K562 (cell line): ENCODE measurements at regions not wholly inside any gene's neighbourhood (a gene's known extent, or its start where the extent isn't known, plus 50 kb on each side); places are given as distances from the start of the nearest gene placed in this dataset.

ENCODE experiments used
- ATAC-seq: fragments of 200-7000 bp; cut with Tn5 transposase; 3 replicates; pipeline ENCODE4 v1.9.1; 2020; ENCODE audit warnings: moderate library complexity
- BruUV-seq: library from RNA; stranded (reverse); fragments of 400-500 nt; replicated peaks from 2 replicates; lab custom pipeline; 2021; lab: Mats Ljungman, UMichigan
- CTCF ChIA-PET: fragments of 300-600 bp; formaldehyde crosslinking; extraction: SDS; loops from one replicate; lab custom pipeline; 2021; ENCODE audit warnings: low intra/inter-chr PET ratio; lab: Yijun Ruan, JAX
- POLR2A ChIA-PET: fragments of 300-600, 350-650 bp; sonication (Branson Sonifier 250); formaldehyde crosslinking; extraction: SDS; loops from one replicate; lab custom pipeline; 2021; ENCODE audit warnings: antibody characterized with exemption, inconsistent platforms; lab: Yijun Ruan, JAX
- DNase-seq, 4 experiments: peaks; one replicate each; pipeline versions ENCODE4 v3.0.0 to v3.0.0-alpha.2; 2011 to 2018; ENCODE audit warnings: low spot score in 3 of 4, mixed read lengths in 3 of 4; ENCODE audit errors: extremely low read depth in 1 of 4
- FAIRE-seq: peaks from 2 replicates; lab custom pipeline; 2011; peaks lifted over from hg19 to GRCh38; lab: Jason Lieb, UNC
- H2AFZ ChIP-seq: 2 replicates; pipeline ENCODE4 v1.6.0; 2011; ENCODE audit warnings: low read depth, low read length, control low read depth, inconsistent platforms
- H3K27ac ChIP-seq: fragments of 200-600 bp; 3 replicates; pipeline ENCODE4 v1.8.0; 2011; ENCODE audit warnings: low read depth, mild to moderate bottlenecking, control low read depth, inconsistent platforms, low read length, moderate library complexity, mixed read lengths; ENCODE audit errors: extremely low read depth
- H3K27me3 ChIP-seq, 2 experiments: fragments of 300-600 bp in 1 of 2; 2 replicates in 1 of 2; 3 replicates in 1 of 2; pipeline versions ENCODE4 v1.6.0 to v1.8.0; 2011; ENCODE audit warnings: inconsistent platforms in 2 of 2, low read length in 2 of 2, mild to moderate bottlenecking in 1 of 2, mixed read lengths in 1 of 2, moderate library complexity in 1 of 2; ENCODE audit not compliant: control insufficient read depth in 2 of 2, insufficient read depth in 2 of 2
- H3K36me3 ChIP-seq: fragments of 300-600 bp; 3 replicates; pipeline ENCODE4 v1.8.0; 2011; ENCODE audit warnings: mild to moderate bottlenecking, low read length, inconsistent platforms; ENCODE audit not compliant: control insufficient read depth, insufficient read depth
- H3K4me1 ChIP-seq, 2 experiments: fragments of 200-600 bp in 1 of 2; replicated peaks in 1 of 2; 2 replicates in 1 of 2; 3 replicates in 1 of 2; pipeline versions ENCODE4 v1.5.1 to v1.8.0; 2011; ENCODE audit warnings: inconsistent platforms in 2 of 2, low read length in 2 of 2, mild to moderate bottlenecking in 1 of 2, mixed read lengths in 1 of 2, moderate library complexity in 1 of 2; ENCODE audit not compliant: control insufficient read depth in 2 of 2, insufficient read depth in 2 of 2
- H3K4me2 ChIP-seq: 2 replicates; pipeline ENCODE4 v1.6.1; 2011; ENCODE audit warnings: low read length, control low read depth, inconsistent platforms, mixed read lengths; ENCODE audit not compliant: insufficient read depth
- H3K4me3 ChIP-seq: fragments of 200-600 bp; sonication (generic), shearing (Covaris generic); 2 replicates; pipeline ENCODE4 v1.5.1; 2016; ENCODE audit warnings: control low read depth, inconsistent platforms
- H3K79me2 ChIP-seq: fragments of 200-600 bp; 3 replicates; pipeline ENCODE4 v1.8.0; 2011; ENCODE audit warnings: low read length, inconsistent platforms; ENCODE audit not compliant: control insufficient read depth, insufficient read depth
- H3K9ac ChIP-seq, 2 experiments: 2 replicates each; pipeline versions ENCODE4 v1.6.0 to v1.6.1; 2011; ENCODE audit warnings: low read depth in 2 of 2, low read length in 2 of 2, control low read depth in 1 of 2, inconsistent platforms in 1 of 2, mild to moderate bottlenecking in 1 of 2, mixed read lengths in 1 of 2; ENCODE audit not compliant: insufficient read depth in 1 of 2
- H3K9me1 ChIP-seq: one replicate; pipeline ENCODE4 v1.6.0; 2011; ENCODE audit warnings: inconsistent platforms, mild to moderate bottlenecking, low read length, moderate library complexity; ENCODE audit not compliant: control insufficient read depth, insufficient read depth
- H3K9me3 ChIP-seq: replicated peaks from 2 replicates; pipeline ENCODE4 v1.5.1; 2011; ENCODE audit warnings: low read depth, low read length, inconsistent platforms; ENCODE audit not compliant: control insufficient read depth, insufficient read depth
- H4K20me1 ChIP-seq: replicated peaks from 2 replicates; pipeline ENCODE4 v1.6.1; 2011; ENCODE audit warnings: low read length, inconsistent platforms, mixed read lengths; ENCODE audit not compliant: control insufficient read depth, insufficient read depth
- CUX1 ChIP-seq: fragments of 200-800 bp; sonication (Bioruptor generic); IDR thresholded peaks from 2 replicates; pipeline ENCODE4 v1.6.1; 2016; ENCODE audit warnings: missing genetic modification characterization, missing compliant biosample characterization
- IFI16 ChIP-seq: fragments of 250-450 bp; sonication (Bioruptor Pico); IDR thresholded peaks from 2 replicates; pipeline ENCODE4 v2.1.2; 2022; ENCODE audit warnings: mild to moderate bottlenecking, inconsistent platforms
- LARP7 ChIP-seq: fragments of 450-650 bp; IDR thresholded peaks from 2 replicates; pipeline ENCODE4 v1.6.1; 2016
- NFE2L1 ChIP-seq: fragments of 450-650 bp; IDR thresholded peaks from 2 replicates; pipeline ENCODE4 v1.6.1; 2016; ENCODE audit warnings: missing genetic modification characterization, low read depth, mild to moderate bottlenecking, missing compliant biosample characterization, moderate library complexity, borderline replicate concordance
- NUFIP1 ChIP-seq: fragments of 450-650 bp; IDR thresholded peaks from 2 replicates; pipeline ENCODE4 v1.6.1; 2018; ENCODE audit not compliant: partially characterized antibody
- PCBP2 ChIP-seq: fragments of 200-400 bp; formaldehyde crosslinking; IDR thresholded peaks from 2 replicates; pipeline ENCODE4 v1.6.1; 2018; ENCODE audit warnings: low read length, low read depth, mild to moderate bottlenecking, moderate library complexity; ENCODE audit not compliant: poor library complexity, severe bottlenecking
- SRSF3 ChIP-seq: fragments of 200-400 bp; formaldehyde crosslinking; IDR thresholded peaks from 2 replicates; pipeline ENCODE4 v1.6.1; 2016; ENCODE audit warnings: mild to moderate bottlenecking, low read length, moderate library complexity; ENCODE audit not compliant: insufficient read depth
- ZBTB2 ChIP-seq: fragments of 450-650 bp; IDR thresholded peaks from 2 replicates; pipeline ENCODE4 v1.6.1; 2016; ENCODE audit warnings: antibody characterized with exemption
- ZBTB33 ChIP-seq: sonication (generic); formaldehyde crosslinking; IDR thresholded peaks from 2 replicates; pipeline ENCODE4 v1.8.1; 2023; ENCODE audit warnings: mild to moderate bottlenecking, missing genetic modification reagents
- ZNF134 ChIP-seq: fragments of 250-450 bp; sonication (Bioruptor Pico); conservative IDR thresholded peaks from 2 replicates; pipeline ENCODE4 v1.4.0; 2020
- WGBS: fragments of 100-300 bp; shearing (Covaris generic); methylation state at CpG from one replicate; pipeline ENCODE4 v1.1.6; 2016; ENCODE audit warnings: low coverage, mixed read lengths; ENCODE audit not compliant: insufficient coverage; ENCODE audit errors: missing lambda C conversion rate; 5-methylcytosine and 5-hydroxymethylcytosine counted together
- in situ Hi-C: fragments of 300-500 bp; cut with MboI; formaldehyde crosslinking; loops from 4 replicates; pipeline ENCODE4 v1.15.0; 2018; ENCODE audit warnings: inconsistent platforms, mixed read lengths
- intact Hi-C: fragments of 100-400 bp; cut with micrococcal nuclease; formaldehyde crosslinking; loops from 2 replicates; pipeline ENCODE4 v1.14.2; 2022
- TF ChIP-seq, protein P1 (sequence below): fragments of 250-450 bp; sonication (Bioruptor Pico); IDR thresholded peaks from 2 replicates; pipeline ENCODE4 v1.9.0; 2021; ENCODE audit warnings: mild to moderate bottlenecking

GRCh38 chr10:91048380-91048779, 127.5 kb upstream of the ANKRD1 start:
- no peak overlapping the region for H3K4me2 ChIP-seq
- H3K79me2 ChIP-seq: no peaks in the 10 kb centered on the region
- H3K9me3 ChIP-seq: no peaks in the 10 kb centered on the region
- ChIA-PET POLR2A (no interaction called here), CTCF (no interaction called here)
- H4K20me1 ChIP-seq: no peaks in the 10 kb centered on the region
- no peak overlapping the region for H3K4me3 ChIP-seq
- H2AFZ ChIP-seq: no peak overlapping the region
- H3K27me3 ChIP-seq: no peaks in the 10 kb centered on the region; a peak in 1 of 5 replicates
- ATAC-seq (no peak), DNase-seq (no peak), FAIRE-seq (no peak)
- BruUV-seq: no TSS peak
- in situ Hi-C loops (no loop called here), intact Hi-C loops (no loop called here)
- H3K9ac ChIP-seq: no peak overlapping the region
- H3K36me3 ChIP-seq: no peaks in the 10 kb centered on the region
- H3K9me1 ChIP-seq: no peaks in the 10 kb centered on the region
- H3K27ac ChIP-seq: no peak overlapping the region
- WGBS: 33% methylated on average over 1 of the region's 2 CpGs
- H3K4me1 ChIP-seq: no peaks in the 10 kb centered on the region; a peak in 3 of 5 replicates
- TF ChIP-seq, protein P1, sequence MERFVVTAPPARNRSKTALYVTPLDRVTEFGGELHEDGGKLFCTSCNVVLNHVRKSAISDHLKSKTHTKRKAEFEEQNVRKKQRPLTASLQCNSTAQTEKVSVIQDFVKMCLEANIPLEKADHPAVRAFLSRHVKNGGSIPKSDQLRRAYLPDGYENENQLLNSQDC: no peak
- TF ChIP-seq ZBTB2 (no peak), CUX1 (CRISPR knock-in tag) (no peak), NFE2L1 (tag) (no peak), IFI16 (no peak), SRSF3 (no peak), ZNF134 (no peak), ZBTB33 (CRISPR knock-in tag) (no peak), LARP7 (no peak), NUFIP1 (no peak), PCBP2 (no peak)
